Gastrocnemius medialis (tissue), 4 donors: ENCODE measurements at regions not wholly inside any gene's neighbourhood (a gene's known extent, or its start where the extent isn't known, plus 50 kb on each side); places are given as distances from the start of the nearest gene placed in this dataset.

ENCODE experiments used
- CTCF ChIP-seq, 5 experiments: fragments of 450-650 bp in 3 of 5; fragments of 200-600 bp in 2 of 5; sonication (generic) in 2 of 5; IDR thresholded peaks in 4 of 5; conservative IDR thresholded peaks in 1 of 5; 1 replicate in 4 of 5; 2 replicates in 1 of 5; pipeline ENCODE4 v1.5.1; 2016 to 2019; ENCODE audit warnings: antibody characterized with exemption in 5 of 5, mild to moderate bottlenecking in 3 of 5, moderate library complexity in 3 of 5
- POLR2A ChIP-seq, 2 donors: fragments of 450-650 bp; IDR thresholded peaks; one replicate each; pipeline ENCODE4 v1.6.1; 2017; ENCODE audit warnings: antibody characterized with exemption in 2 of 2, mild to moderate bottlenecking in 2 of 2, moderate library complexity in 2 of 2

DNA sequence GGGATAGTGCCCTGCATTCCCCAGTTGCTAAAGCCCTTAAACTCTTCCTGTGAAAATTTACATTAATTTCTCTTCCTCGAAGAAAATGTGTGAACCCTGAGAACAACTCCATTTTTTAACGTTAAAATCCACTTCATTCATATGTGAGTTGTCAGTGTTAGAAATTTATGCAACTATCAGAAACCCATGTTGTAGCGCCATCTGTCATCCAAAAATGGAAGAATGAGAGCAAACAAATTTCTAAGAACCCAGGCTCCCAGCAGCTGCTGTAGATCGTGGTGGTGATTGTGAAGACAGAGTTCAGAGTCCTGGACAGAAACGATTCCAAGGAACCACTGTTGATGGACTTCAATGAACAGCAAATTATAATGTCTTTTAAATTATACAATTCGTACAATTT, 179.7 kb upstream of the NDN start:
- no peak for TF ChIP-seq CTCF (IDR thresholded peaks at IDR 0.05 in 4 of 5, conservative IDR thresholded peaks at IDR 0.05 in 1 of 5)
- TF ChIP-seq POLR2A (IDR thresholded peaks at IDR 0.05): no peak
